ENCODE measurements at regions not wholly inside any gene's neighbourhood (a gene's known extent, or its start where the extent isn't known, plus 50 kb on each side); places are given as distances from the start of the nearest gene placed in this dataset.

GRCh38 chr7:32677593-32677992 lies 182.3 kb downstream of the AVL9 start:
- no peak for DNase-seq (ENCODE audit: low spot score)
- no peak for TF ChIP-seq FOXA2 (IDR thresholded peaks at IDR 0.05)
- no peak for TF ChIP-seq YY1 (IDR thresholded peaks at IDR 0.05)
- no peak for TF ChIP-seq FOXA1 (IDR thresholded peaks at IDR 0.05)
- TF ChIP-seq, protein P1, sequence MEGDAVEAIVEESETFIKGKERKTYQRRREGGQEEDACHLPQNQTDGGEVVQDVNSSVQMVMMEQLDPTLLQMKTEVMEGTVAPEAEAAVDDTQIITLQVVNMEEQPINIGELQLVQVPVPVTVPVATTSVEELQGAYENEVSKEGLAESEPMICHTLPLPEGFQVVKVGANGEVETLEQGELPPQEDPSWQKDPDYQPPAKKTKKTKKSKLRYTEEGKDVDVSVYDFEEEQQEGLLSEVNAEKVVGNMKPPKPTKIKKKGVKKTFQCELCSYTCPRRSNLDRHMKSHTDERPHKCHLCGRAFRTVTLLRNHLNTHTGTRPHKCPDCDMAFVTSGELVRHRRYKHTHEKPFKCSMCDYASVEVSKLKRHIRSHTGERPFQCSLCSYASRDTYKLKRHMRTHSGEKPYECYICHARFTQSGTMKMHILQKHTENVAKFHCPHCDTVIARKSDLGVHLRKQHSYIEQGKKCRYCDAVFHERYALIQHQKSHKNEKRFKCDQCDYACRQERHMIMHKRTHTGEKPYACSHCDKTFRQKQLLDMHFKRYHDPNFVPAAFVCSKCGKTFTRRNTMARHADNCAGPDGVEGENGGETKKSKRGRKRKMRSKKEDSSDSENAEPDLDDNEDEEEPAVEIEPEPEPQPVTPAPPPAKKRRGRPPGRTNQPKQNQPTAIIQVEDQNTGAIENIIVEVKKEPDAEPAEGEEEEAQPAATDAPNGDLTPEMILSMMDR (IDR thresholded peaks at IDR 0.05; ENCODE audit: low read depth, low read length, missing input control): no peak
- no peak for TF ChIP-seq SP1 (IDR thresholded peaks at IDR 0.05)
- WGBS: 91% methylated on average over 2 of the region's 2 CpGs
- Histone ChIP-seq H3K27ac (ENCODE audit: low read depth in 1 of 2, low read length in 2 of 2) (no peak overlapping the region), H3K9me3 (ENCODE audit: control insufficient read depth in 4 of 4, low read length in 3 of 4) (no peaks in the 10 kb centered on the region), H3K36me3 (ENCODE audit: control insufficient read depth in 4 of 4, insufficient read depth in 3 of 4, low read depth in 1 of 4, low read length in 3 of 4) (no peaks in the 10 kb centered on the region), H3K4me3 (ENCODE audit: low read depth in 1 of 3, low read length in 3 of 3) (no peak overlapping the region), H3K9ac (ENCODE audit: low read depth in 1 of 2, low read length in 2 of 2) (no peak overlapping the region), H3K27me3 (ENCODE audit: control insufficient read depth in 4 of 4, insufficient read depth in 4 of 4, low read length in 3 of 4) (no peaks in the 10 kb centered on the region), H3K4me1 (ENCODE audit: control insufficient read depth in 4 of 4, insufficient read depth in 4 of 4, low read length in 3 of 4) (no peaks in the 10 kb centered on the region)

DNA sequence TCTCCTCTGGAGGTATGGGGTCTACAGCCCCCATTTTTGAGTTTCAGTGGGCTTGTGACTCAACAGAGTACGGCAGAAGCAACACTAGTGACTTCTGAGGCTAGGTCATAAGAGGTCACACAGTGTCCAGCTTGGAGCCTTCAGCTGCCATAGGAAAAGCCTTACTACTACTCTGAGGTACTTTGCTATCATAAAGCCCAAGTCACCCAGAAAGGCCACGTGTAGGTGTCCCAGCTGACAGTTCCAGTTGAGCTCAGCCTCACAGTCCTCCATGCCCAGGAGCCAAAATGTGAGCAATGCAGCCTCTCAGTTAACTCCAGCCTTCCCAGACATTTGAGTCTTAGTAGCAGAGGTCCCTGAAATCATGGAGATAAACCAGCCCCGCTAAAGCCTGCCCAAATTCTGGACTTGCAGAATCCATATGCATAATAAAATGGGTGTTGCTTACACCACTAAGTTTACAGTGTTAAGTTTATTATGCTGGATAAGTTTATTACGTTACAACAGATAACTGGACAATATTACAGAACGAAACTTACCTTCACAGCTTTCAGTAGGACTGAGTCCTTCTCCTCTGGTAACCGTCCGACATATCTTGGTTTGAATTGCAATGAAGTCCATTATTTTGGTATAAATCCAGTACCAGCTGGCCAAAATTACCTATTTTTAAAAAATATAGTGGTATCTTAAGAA lies 181.1 kb downstream of the AVL9 start:
- no peak overlapping the region for H3K4me3 ChIP-seq (ENCODE audit: low read depth in 1 of 3, low read length in 3 of 3)
- no peak overlapping the region for H3K9ac ChIP-seq (ENCODE audit: low read depth in 1 of 2, low read length in 2 of 2)
- H3K9me3 ChIP-seq (ENCODE audit: control insufficient read depth in 4 of 4, low read length in 3 of 4): no peaks in the 10 kb centered on the region
- no peaks in the 10 kb centered on the region for H3K4me1 ChIP-seq (ENCODE audit: control insufficient read depth in 4 of 4, insufficient read depth in 4 of 4, low read length in 3 of 4)
- no peak for TF ChIP-seq YY1 (IDR thresholded peaks at IDR 0.05)
- TF ChIP-seq RXRA (IDR thresholded peaks at IDR 0.05): no peak
- TF ChIP-seq TAF1 (conservative IDR thresholded peaks at IDR 0.05): no peak
- TF ChIP-seq, protein P1 (IDR thresholded peaks at IDR 0.05; ENCODE audit: low read depth, low read length, missing input control): no peak
- TF ChIP-seq EGR1 (IDR thresholded peaks at IDR 0.05; ENCODE audit: low read depth in 2 of 2): no peak
- TF ChIP-seq FOXA2 (IDR thresholded peaks at IDR 0.05): no peak
- TF ChIP-seq NR2F2 (IDR thresholded peaks at IDR 0.05): no peak
- TF ChIP-seq, protein P2, sequence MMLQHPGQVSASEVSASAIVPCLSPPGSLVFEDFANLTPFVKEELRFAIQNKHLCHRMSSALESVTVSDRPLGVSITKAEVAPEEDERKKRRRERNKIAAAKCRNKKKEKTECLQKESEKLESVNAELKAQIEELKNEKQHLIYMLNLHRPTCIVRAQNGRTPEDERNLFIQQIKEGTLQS (IDR thresholded peaks at IDR 0.05): no peak
- TF ChIP-seq, protein P3, sequence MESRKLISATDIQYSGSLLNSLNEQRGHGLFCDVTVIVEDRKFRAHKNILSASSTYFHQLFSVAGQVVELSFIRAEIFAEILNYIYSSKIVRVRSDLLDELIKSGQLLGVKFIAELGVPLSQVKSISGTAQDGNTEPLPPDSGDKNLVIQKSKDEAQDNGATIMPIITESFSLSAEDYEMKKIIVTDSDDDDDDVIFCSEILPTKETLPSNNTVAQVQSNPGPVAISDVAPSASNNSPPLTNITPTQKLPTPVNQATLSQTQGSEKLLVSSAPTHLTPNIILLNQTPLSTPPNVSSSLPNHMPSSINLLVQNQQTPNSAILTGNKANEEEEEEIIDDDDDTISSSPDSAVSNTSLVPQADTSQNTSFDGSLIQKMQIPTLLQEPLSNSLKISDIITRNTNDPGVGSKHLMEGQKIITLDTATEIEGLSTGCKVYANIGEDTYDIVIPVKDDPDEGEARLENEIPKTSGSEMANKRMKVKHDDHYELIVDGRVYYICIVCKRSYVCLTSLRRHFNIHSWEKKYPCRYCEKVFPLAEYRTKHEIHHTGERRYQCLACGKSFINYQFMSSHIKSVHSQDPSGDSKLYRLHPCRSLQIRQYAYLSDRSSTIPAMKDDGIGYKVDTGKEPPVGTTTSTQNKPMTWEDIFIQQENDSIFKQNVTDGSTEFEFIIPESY (IDR thresholded peaks at IDR 0.05): no peak
- H3K27me3 ChIP-seq (ENCODE audit: control insufficient read depth in 4 of 4, insufficient read depth in 4 of 4, low read length in 3 of 4): no peaks in the 10 kb centered on the region
- 92% methylated on average over 7 of the region's 7 CpGs for WGBS
- no peak overlapping the region for H3K27ac ChIP-seq (ENCODE audit: low read depth in 1 of 2, low read length in 2 of 2)
- no peak for DNase-seq (ENCODE audit: low spot score)
- no peaks in the 10 kb centered on the region for H3K36me3 ChIP-seq (ENCODE audit: control insufficient read depth in 4 of 4, insufficient read depth in 3 of 4, low read depth in 1 of 4, low read length in 3 of 4)
